GM12872 (cell line): ENCODE measurements at regions not wholly inside any gene's neighbourhood (a gene's known extent, or its start where the extent isn't known, plus 50 kb on each side); places are given as distances from the start of the nearest gene placed in this dataset.

Experiments
- TF ChIP-seq, protein P1 (sequence below): IDR thresholded peaks from 3 replicates; pipeline ENCODE4 v1.5.1; 2011; ENCODE audit warnings: low read depth, mild to moderate bottlenecking, low read length, moderate library complexity; ENCODE audit not compliant: insufficient read depth

DNA sequence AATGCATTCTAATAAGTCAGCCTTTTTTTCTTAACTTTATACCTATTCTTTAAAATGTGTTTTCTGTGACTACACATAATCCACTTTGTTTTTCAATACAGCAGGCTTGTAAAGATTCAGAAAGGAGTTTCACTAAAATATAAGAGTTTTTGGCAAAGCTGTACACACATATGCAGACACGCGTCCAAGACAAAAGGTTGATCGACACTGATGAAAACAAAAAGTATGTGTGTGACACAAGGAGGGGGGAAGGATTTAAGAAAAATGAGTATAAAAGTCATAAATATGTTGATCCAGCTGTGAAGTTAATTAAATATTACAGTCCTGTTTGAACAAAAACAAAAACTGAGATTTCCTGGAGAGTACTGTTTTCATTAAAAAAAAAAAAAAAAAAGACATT lies 294.5 kb upstream of the RARB start:
- TF ChIP-seq, protein P1, sequence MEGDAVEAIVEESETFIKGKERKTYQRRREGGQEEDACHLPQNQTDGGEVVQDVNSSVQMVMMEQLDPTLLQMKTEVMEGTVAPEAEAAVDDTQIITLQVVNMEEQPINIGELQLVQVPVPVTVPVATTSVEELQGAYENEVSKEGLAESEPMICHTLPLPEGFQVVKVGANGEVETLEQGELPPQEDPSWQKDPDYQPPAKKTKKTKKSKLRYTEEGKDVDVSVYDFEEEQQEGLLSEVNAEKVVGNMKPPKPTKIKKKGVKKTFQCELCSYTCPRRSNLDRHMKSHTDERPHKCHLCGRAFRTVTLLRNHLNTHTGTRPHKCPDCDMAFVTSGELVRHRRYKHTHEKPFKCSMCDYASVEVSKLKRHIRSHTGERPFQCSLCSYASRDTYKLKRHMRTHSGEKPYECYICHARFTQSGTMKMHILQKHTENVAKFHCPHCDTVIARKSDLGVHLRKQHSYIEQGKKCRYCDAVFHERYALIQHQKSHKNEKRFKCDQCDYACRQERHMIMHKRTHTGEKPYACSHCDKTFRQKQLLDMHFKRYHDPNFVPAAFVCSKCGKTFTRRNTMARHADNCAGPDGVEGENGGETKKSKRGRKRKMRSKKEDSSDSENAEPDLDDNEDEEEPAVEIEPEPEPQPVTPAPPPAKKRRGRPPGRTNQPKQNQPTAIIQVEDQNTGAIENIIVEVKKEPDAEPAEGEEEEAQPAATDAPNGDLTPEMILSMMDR: no peak

DNA sequence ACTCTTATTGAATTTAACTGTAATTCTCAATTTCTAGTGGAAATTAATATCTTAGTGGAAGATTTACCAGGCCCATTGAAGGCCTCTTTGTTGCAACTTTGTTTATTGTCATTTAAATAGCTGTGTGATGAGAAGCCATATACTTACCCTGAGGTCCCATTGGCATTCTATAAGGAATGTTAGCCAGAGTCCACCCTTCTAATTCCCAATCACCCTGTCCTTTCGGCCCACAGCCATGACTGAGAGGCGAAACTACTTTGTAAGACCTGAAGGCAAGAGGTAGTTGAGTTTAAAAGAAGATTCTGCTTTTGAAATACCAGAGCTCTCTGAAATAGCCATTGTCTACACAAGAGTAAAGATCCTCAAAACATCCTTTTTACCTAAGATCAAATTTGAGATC lies 290.5 kb upstream of the RARB start:
- TF ChIP-seq, protein P1: no peak

DNA sequence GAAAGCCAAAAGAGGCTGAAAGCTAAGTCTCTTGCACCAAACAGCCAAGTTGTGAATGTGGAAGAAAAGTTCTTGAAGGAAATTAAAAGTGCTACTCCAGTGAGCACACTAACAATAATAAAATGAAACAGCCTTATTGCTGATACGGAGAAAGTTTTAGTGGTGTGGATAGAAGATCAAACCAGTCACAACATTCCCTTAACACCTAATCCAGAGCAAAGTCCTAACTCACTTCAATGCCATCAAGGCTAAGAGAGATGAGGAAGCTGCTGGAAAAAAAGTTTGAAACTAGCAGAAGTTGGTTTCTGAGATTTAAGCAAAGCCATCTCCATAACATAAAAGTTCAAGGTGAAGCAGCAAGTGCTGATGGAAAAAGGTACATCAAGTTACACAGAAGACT lies 288.8 kb upstream of the RARB start:
- TF ChIP-seq, protein P1: no peak

DNA sequence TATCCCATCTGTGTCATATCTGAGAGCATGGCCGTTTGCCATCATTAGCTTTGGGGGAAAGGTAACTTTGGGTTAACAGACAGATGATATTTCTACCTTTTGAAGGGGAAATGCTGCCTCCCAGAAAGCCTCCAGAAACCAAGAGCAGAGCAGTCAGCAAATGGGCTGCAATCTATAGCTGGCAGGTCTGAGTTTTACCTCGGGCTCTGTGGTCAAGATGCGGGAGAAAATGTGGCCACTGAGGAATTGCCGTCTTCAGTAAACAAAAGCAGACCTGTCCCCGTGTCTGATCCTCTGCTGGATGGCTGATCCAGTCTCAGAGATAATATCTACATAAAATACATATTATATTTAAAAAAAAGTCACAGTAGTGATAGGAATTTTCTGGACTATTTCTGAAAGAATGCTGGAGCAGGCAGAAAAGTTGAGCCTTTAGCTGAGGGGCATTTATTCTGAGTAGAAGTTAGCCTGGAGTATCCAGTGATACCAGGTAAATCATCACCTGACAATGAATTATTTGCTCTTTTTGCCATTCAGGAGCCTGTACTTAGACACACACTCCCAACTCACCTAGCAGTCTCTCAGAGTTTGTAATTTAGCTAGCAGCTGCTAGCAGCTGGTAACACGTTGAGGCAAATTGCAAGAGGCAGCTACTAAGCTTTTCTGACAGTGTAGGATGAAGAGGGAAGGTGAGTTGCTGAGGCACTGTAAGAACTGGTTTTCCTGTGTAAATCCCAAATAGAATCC lies 285.3 kb upstream of the RARB start:
- TF ChIP-seq, protein P1: no peak

DNA sequence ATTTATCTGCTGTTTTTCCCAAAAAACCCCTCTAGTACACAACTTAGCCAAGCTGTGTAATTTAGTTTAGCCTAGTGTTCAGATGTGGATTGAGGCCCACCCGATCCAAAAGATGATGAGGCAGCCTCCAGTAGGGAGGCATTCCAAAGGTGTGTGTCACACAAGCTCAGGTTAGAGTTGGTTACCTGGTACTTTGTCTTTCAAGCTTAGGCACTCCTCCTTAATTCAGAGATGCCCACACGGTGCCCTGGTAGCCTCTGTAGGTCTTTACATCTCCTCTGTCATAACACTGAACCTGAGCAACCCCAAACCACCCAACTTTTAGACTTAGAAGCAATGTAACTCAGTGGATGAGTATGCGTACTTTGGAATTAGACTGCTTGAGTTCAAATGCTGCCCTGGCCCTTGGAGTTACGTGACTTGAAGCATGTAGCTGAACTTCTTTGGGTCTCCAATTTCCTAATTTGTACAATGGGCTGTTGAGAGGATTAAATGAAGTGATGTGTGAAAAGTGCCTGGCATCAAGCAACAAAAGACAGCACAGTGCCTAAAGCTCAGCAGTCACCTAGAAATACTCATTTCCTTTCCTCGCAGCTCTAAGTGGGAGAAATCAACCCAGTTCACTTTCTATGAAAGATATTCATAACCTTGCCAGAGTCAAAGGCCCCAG lies 284.6 kb upstream of the RARB start:
- TF ChIP-seq, protein P1: no peak

DNA sequence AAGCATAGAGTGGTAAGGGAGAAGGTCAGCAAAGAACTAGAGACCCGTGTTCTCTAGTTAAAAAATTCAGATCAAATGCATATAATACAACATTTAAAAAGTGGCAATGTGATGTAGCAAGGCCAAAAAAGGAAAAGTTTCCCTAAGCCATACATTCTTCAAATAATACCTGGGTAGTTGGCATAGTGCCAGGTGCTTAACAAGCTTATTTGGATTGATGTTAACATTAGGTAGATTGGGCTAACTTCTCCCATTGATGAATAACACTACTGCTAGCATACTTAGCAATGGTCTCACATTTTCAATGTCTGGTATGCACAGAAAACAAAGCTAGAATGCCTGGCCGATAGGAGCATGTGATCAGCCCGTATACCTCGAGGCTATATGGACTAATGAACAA lies 283.6 kb upstream of the RARB start:
- TF ChIP-seq, protein P1: no peak

DNA sequence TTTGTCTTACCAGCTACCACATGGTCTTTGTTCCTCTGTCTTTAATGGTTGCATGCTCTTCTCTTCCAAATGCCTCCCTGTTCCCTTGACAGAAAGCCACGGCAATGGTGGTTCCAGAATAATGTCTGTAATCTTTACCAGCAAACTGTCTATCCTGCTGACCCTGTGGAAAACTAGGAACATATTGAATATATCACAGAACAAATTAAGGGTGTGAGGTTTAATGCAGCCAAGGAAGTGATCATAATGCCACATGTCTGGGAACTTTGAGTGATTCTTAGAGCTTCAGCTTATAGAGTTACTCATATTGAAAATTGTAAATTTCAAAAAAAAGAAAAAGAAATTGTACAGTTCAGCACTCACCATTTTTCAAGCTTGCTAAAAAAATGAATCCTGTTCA lies 282.9 kb upstream of the RARB start:
- TF ChIP-seq, protein P1: no peak
